Trophoblast cell (in vitro differentiated cells and primary cell): ENCODE measurements at regions not wholly inside any gene's neighbourhood (a gene's known extent, or its start where the extent isn't known, plus 50 kb on each side); places are given as distances from the start of the nearest gene placed in this dataset.

Experiments
- DNase-seq, 2 donors: peaks; one replicate each; pipeline ENCODE4 v3.0.0-alpha.2; 2016
- H2AFZ ChIP-seq: 2 replicates; pipeline ENCODE4 v1.6.1; 2013; ENCODE audit warnings: low read length, moderate library complexity, mild to moderate bottlenecking; ENCODE audit not compliant: insufficient read depth, poor library complexity
- H2AK5ac ChIP-seq: 2 replicates; pipeline ENCODE4 v1.6.1; 2013; ENCODE audit warnings: mild to moderate bottlenecking, low read length
- H2BK120ac ChIP-seq: 2 replicates; pipeline ENCODE4 v1.6.1; 2013; ENCODE audit warnings: low read length, mild to moderate bottlenecking, moderate library complexity; ENCODE audit not compliant: insufficient read depth, poor library complexity
- H2BK12ac ChIP-seq: 2 replicates; pipeline ENCODE4 v1.6.1; 2013; ENCODE audit warnings: mild to moderate bottlenecking, low read length, moderate library complexity
- H2BK5ac ChIP-seq: 2 replicates; pipeline ENCODE4 v1.6.1; 2013; ENCODE audit warnings: low read length, low read depth, moderate library complexity, mild to moderate bottlenecking; ENCODE audit not compliant: poor library complexity
- H3K14ac ChIP-seq: 2 replicates; pipeline ENCODE4 v1.6.1; 2013; ENCODE audit warnings: mild to moderate bottlenecking, low read length
- H3K18ac ChIP-seq: 2 replicates; pipeline ENCODE4 v1.6.1; 2013; ENCODE audit warnings: mild to moderate bottlenecking, low read length
- H3K23ac ChIP-seq: 2 replicates; pipeline ENCODE4 v1.6.1; 2013; ENCODE audit warnings: low read length
- H3K27ac ChIP-seq: 2 replicates; pipeline ENCODE4 v1.5.1; 2013; ENCODE audit warnings: low read depth, mild to moderate bottlenecking, inconsistent platforms, low read length, moderate library complexity
- H3K27me3 ChIP-seq: 2 replicates; pipeline ENCODE4 v1.6.1; 2013; ENCODE audit warnings: inconsistent platforms, mild to moderate bottlenecking, low read length, moderate library complexity; ENCODE audit not compliant: insufficient read depth
- H3K36me3 ChIP-seq, 2 experiments: 1 replicate in 1 of 2; 2 replicates in 1 of 2; pipeline ENCODE4 v1.6.1; 2013; ENCODE audit warnings: low read length in 2 of 2, mild to moderate bottlenecking in 2 of 2, moderate library complexity in 1 of 2; ENCODE audit not compliant: insufficient read depth in 2 of 2, control insufficient read depth in 1 of 2
- H3K4ac ChIP-seq: 2 replicates; pipeline ENCODE4 v1.6.1; 2013; ENCODE audit warnings: low read depth, mild to moderate bottlenecking, low read length, moderate library complexity
- H3K4me1 ChIP-seq, 2 experiments: 1 replicate in 1 of 2; 2 replicates in 1 of 2; pipeline ENCODE4 v1.6.1; 2013; ENCODE audit warnings: low read length in 2 of 2, mild to moderate bottlenecking in 2 of 2, moderate library complexity in 1 of 2; ENCODE audit not compliant: insufficient read depth in 2 of 2, control insufficient read depth in 1 of 2
- H3K4me2 ChIP-seq: 2 replicates; pipeline ENCODE4 v1.6.1; 2013; ENCODE audit warnings: inconsistent platforms, mild to moderate bottlenecking, low read length, moderate library complexity
- H3K4me3 ChIP-seq: 2 replicates; pipeline ENCODE4 v1.5.1; 2013; ENCODE audit warnings: mild to moderate bottlenecking, low read depth, low read length, inconsistent platforms
- H3K79me1 ChIP-seq: one replicate; pipeline ENCODE4 v1.6.1; 2013; ENCODE audit warnings: low read length
- H3K79me2 ChIP-seq: 2 replicates; pipeline ENCODE4 v1.6.1; 2013; ENCODE audit warnings: low read length, mild to moderate bottlenecking; ENCODE audit not compliant: control insufficient read depth, insufficient read depth, poor library complexity
- H3K9ac ChIP-seq: 2 replicates; pipeline ENCODE4 v1.6.1; 2013; ENCODE audit warnings: mild to moderate bottlenecking, low read length
- H3K9me3 ChIP-seq: 2 replicates; pipeline ENCODE4 v1.6.1; 2013; ENCODE audit warnings: low read depth, mild to moderate bottlenecking, control low read depth, inconsistent platforms, low read length; ENCODE audit not compliant: insufficient read depth
- H4K12ac ChIP-seq: 2 replicates; pipeline ENCODE4 v1.6.1; 2013; ENCODE audit warnings: low read depth, mild to moderate bottlenecking, low read length, moderate library complexity
- H4K8ac ChIP-seq: 2 replicates; pipeline ENCODE4 v1.6.1; 2013; ENCODE audit warnings: low read depth, mild to moderate bottlenecking, low read length, moderate library complexity
- H4K91ac ChIP-seq: one replicate; pipeline ENCODE4 v1.6.1; 2013; ENCODE audit warnings: low read depth, mild to moderate bottlenecking, low read length, moderate library complexity
- WGBS: extraction: QIAGEN DNeasy Blood & Tissue Kit; methylation state at CpG from one replicate; pipeline ENCODE4 v1.1.7; 2013; ENCODE audit warnings: missing lambda C conversion rate; ENCODE audit not compliant: insufficient read length, insufficient coverage; ENCODE audit errors: extremely low coverage; 5-methylcytosine and 5-hydroxymethylcytosine counted together

- Histone ChIP-seq H3K79me2 (no peaks in the 10 kb centered on the region), H3K4me1 (no peaks in the 10 kb centered on the region), H4K12ac (no peak overlapping the region), H2BK5ac (no peak overlapping the region), H2BK120ac (no peak overlapping the region), H2BK12ac (no peak overlapping the region), H3K14ac (no peak overlapping the region), H2AK5ac (no peak overlapping the region), H4K8ac (no peak overlapping the region), H3K4ac (no peak overlapping the region), H4K91ac (no peak overlapping the region), H2AFZ (no peak overlapping the region), H3K9me3 (no peaks in the 10 kb centered on the region), H3K79me1 (no peaks in the 10 kb centered on the region), H3K27ac (no peak overlapping the region), H3K9ac (no peak overlapping the region), H3K23ac (no peak overlapping the region), H3K4me2 (no peak overlapping the region), H3K4me3 (no peak overlapping the region), H3K36me3 (no peaks in the 10 kb centered on the region), H3K18ac (no peak overlapping the region), H3K27me3 (no peaks in the 10 kb centered on the region)
- no CpG with 5 or more reads among the region's 1 CpG for WGBS
- no peak for DNase-seq
Measured at GRCh38 chr5:104598285-104598684, 1035.7 kb upstream of the NUDT12 start.

- Histone ChIP-seq H3K4me3 (no peak overlapping the region), H4K91ac (no peak overlapping the region), H2BK120ac (no peak overlapping the region), H2AFZ (no peak overlapping the region), H3K14ac (no peak overlapping the region), H3K4ac (no peak overlapping the region), H3K23ac (no peak overlapping the region), H2BK12ac (no peak overlapping the region), H3K9me3 (no peaks in the 10 kb centered on the region), H2BK5ac (no peak overlapping the region), H3K4me1 (no peaks in the 10 kb centered on the region), H3K36me3 (no peaks in the 10 kb centered on the region), H4K12ac (no peak overlapping the region), H2AK5ac (no peak overlapping the region), H3K79me2 (no peaks in the 10 kb centered on the region), H3K27me3 (no peaks in the 10 kb centered on the region), H3K4me2 (no peak overlapping the region), H3K27ac (no peak overlapping the region), H4K8ac (no peak overlapping the region), H3K79me1 (no peaks in the 10 kb centered on the region), H3K18ac (no peak overlapping the region), H3K9ac (no peak overlapping the region)
- DNase-seq = no peak
- no CpG with 5 or more reads among the region's 4 CpGs for WGBS
Measured at GRCh38 chr5:104594850-104595249, 1032.3 kb upstream of the NUDT12 start.

- Histone ChIP-seq H3K36me3 (no peaks in the 10 kb centered on the region), H3K14ac (no peak overlapping the region), H2AFZ (no peak overlapping the region), H2BK120ac (no peak overlapping the region), H3K18ac (no peak overlapping the region), H3K79me2 (no peaks in the 10 kb centered on the region), H3K9ac (no peak overlapping the region), H3K27me3 (no peaks in the 10 kb centered on the region), H3K79me1 (no peaks in the 10 kb centered on the region), H3K23ac (no peak overlapping the region), H2BK12ac (no peak overlapping the region), H2AK5ac (no peak overlapping the region), H4K12ac (no peak overlapping the region), H3K4me1 (no peaks in the 10 kb centered on the region), H3K4me3 (no peak overlapping the region), H4K8ac (no peak overlapping the region), H3K27ac (no peak overlapping the region), H3K4ac (no peak overlapping the region), H4K91ac (no peak overlapping the region), H2BK5ac (no peak overlapping the region), H3K9me3 (no peaks in the 10 kb centered on the region), H3K4me2 (no peak overlapping the region)
- DNase-seq = no peak
- WGBS = 100% methylated on average over 2 of the region's 5 CpGs
Measured at GRCh38 chr5:104576677-104577076, 1014.1 kb upstream of the NUDT12 start.

- Histone ChIP-seq H3K79me1 (no peaks in the 10 kb centered on the region), H3K27me3 (no peaks in the 10 kb centered on the region), H3K14ac (no peak overlapping the region), H3K23ac (no peak overlapping the region), H3K36me3 (no peaks in the 10 kb centered on the region), H3K27ac (no peak overlapping the region), H3K4me3 (no peak overlapping the region), H2BK5ac (no peak overlapping the region), H3K4me1 (no peaks in the 10 kb centered on the region), H2BK12ac (no peak overlapping the region), H3K4ac (no peak overlapping the region), H2AFZ (no peak overlapping the region), H2BK120ac (no peak overlapping the region), H2AK5ac (no peak overlapping the region), H4K8ac (no peak overlapping the region), H3K18ac (no peak overlapping the region), H3K79me2 (no peaks in the 10 kb centered on the region), H3K9me3 (no peaks in the 10 kb centered on the region), H3K9ac (no peak overlapping the region), H4K91ac (no peak overlapping the region), H3K4me2 (no peak overlapping the region), H4K12ac (no peak overlapping the region)
- WGBS = no CpG with 5 or more reads among the region's 4 CpGs
- no peak for DNase-seq
Measured at GRCh38 chr5:104573949-104574709, 1011.5 kb upstream of the NUDT12 start.
